ENCODE measurements at regions not wholly inside any gene's neighbourhood (a gene's known extent, or its start where the extent isn't known, plus 50 kb on each side); places are given as distances from the start of the nearest gene placed in this dataset.
"Not testable (repeated sequence)": the region's sequence is repeated elsewhere in the genome, so short reads cannot be mapped to it uniquely, and the experiment has no call there.

GRCh38 chr14:44385296-44385695 is 121.8 kb downstream of the FSCB start:
- DNase-seq, result not testable (repeated sequence)

DNA sequence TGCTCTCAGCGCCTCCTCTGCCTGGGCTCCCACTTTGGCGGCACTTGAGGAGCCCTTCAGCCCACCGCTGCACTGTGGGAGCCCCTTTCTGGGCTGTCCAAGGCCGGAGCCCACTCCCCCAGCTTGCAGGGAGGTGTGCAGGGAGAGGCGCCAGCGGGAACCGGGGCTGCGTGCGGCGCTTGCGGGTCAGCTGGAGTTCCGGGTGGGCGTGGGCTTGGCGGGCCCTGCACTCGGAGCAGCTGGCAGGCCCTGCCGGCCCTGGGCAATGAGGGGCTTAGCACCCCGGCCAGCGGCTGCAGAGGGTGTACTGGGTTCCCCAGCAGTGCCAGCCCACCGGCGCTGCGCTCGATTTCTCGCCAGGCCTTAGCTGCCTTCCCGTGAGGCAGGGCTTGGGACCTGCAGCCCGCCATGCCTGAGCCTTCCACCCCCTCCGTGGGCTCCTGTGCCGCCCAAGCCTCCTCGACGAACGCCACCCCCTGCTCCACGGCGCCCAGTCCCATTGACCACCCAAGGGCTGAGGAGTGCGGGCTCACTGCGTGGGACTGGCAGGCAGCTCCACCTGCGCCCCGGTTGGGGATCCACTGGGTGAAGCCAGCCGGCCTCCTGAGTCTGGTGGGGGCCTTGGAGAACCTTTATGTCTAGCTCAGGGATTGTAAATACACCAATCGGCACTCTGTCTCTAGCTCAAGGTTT is 122.3 kb downstream of the FSCB start:
- not testable (repeated sequence) for DNase-seq

DNA sequence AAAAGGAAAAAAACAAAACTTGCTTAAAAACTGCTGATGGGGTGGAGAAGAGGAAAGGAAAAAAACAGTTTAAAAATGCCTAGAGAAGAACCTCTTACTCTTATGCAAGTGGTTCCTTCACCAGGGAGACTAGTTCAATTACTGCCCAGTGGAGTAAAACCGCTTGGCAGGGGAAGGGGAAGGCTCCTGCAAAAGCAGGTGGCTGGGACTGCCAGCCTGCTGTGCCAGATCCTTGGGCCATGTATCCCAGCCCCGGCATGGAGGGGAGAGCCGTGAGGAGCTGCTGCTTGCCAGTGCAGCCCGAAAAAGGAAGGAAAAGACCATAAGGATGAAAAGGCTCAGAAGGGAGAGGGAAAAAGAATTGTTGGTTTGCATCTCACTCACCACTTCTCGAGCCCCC is 123.0 kb downstream of the FSCB start:
- no peak for DNase-seq

DNA sequence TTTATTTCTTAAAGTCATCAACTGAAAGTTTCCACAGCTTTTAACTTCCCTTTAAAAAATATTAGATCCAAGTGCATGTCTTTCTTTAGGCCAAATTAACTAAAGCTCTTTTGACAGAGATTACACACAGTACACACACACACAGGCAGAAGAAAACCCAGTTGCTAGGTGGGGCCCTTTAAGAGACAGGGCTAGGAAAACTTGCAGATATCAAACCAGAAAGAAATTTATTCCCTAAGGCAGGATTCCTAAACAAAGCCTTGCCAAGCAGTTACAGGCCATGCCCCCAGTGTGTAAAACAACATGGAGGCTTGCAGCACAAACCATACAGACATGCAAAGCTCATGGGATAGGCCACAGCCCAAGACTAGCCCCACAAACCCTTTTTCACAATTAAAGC is 123.4 kb downstream of the FSCB start:
- no peak for DNase-seq

GRCh38 chr14:44379292-44379977 is 127.6 kb downstream of the FSCB start:
- no peak for DNase-seq

GRCh38 chr14:44374906-44375305 is 132.2 kb downstream of the FSCB start:
- no peak for DNase-seq

GRCh38 chr14:44372807-44373489 is 134.1 kb downstream of the FSCB start:
- DNase-seq, result no peak

GRCh38 chr14:44372231-44372630 is 134.9 kb downstream of the FSCB start:
- no peak for DNase-seq

GRCh38 chr14:44370727-44371126 is 136.4 kb downstream of the FSCB start:
- DNase-seq, result no peak

- DNase-seq, result no peak
Measured at GRCh38 chr14:44369401-44370123, 137.5 kb downstream of the FSCB start.

DNA sequence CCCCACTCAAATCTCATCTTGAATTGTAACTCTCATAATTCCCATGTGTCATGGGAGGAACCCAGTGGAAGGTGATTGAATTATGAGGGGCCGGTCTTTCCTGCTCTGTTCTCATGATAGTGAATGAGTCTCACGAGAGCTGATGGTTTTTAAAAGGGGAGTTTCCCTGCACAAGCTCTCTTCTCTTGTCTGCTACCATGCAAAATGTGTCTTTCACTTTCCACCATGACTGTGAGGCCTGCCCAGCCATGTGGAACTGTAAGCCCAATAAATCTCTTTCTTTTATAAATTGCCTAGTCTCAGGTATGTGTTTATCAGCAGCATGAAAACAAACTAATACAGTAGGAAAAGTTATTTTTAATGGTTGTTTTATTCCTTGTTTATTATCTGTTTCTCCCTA is 146.0 kb downstream of the FSCB start:
- no peak for DNase-seq

GRCh38 chr14:44353805-44354204 is 153.3 kb downstream of the FSCB start:
- DNase-seq, result no peak

DNA sequence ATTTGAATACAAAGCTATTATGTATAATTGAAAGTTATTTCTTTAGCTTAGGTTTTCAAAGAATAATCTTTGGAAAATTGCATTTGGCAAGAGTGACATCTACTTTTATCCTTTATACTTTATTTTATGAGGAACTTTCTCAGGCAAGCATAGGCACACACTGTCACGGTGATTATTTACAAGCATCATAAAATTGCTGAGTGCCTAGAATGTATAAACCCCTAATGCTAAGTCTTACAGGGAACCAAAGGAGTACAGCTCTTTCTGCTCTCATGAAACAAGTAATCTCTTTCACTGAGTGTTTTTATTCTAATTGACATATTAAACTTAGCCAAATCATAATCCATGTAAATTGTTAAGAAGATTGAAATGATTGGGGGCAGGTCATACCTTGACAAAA is 154.9 kb downstream of the FSCB start:
- DNase-seq, result no peak

- no peak for DNase-seq
Measured at GRCh38 chr14:44347316-44347715, 159.8 kb downstream of the FSCB start.

- no peak for DNase-seq
Measured at GRCh38 chr14:44341116-44341515, 166.0 kb downstream of the FSCB start.

- DNase-seq, result no peak
Measured at GRCh38 chr14:44339862-44340261, 167.2 kb downstream of the FSCB start.

DNA sequence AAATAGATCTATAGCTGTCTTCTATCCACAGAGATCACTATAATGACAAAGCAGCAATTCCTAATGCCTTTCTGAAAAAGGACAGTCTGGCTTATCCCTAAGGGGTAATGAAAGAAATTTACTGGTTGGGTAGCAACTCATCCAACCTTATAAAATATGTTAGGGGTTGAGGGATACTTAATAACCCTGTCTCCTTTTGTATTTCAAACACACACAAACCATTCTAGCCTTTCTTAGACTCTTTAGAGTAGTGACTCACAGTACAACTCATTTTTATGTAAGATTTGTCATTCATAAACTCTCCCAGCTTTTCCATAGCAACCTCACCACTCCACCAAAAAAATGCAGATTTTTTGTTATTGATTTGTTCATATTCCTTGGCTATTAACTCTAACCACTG is 167.9 kb downstream of the FSCB start:
- DNase-seq, result no peak

DNA sequence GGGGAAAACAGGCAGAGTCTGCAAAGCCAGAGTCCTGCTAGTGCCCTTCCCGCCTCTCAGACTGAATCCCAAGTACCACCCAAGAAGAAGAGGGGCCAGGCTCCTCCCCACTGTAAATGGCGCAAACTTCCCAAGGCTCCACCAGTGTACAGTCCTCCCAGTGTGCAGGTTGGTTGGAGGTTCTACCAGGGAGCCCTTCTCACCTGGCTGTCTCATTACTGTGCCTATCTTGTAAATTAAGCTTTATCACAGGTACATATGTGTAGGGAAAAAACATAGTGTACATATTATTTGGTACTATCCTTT is 189.7 kb downstream of the FSCB start:
- no peak for DNase-seq

DNA sequence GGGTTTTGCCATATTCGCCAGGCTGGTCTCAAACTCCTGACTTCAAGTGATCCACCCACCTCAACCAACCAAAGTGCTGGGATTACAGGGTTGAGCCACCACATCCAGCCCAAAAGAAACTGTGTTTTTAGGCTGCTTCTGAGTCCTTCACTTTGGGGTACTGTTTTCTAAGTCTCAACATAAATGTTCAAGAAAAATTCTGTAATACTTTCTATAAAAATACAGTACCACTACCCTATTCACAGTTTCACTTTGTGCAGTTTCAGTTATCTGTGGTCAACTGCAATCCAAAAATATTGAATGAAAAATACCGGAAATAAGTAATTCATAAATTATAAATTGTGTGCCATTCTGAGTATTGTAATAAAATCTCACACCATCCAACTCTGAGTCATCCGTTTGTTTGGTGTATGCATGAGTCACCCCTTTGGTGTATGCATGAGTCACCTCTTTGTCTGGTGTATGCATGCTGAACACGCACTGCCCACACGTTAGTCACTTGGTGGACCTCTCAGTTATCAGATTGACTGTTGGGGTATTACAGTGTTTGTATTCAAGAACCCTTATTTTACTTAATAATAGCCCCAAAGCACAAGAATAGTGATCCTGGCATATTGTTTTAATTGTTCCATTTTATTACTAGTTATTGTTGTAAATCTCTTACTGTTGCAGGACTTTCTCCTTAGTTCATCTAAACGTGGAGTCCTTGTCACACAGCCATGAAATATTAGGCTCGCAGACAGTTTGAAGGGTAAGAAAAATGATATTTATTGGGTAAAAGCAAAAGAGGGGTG is 190.2 kb downstream of the FSCB start:
- DNase-seq, result no peak

DNA sequence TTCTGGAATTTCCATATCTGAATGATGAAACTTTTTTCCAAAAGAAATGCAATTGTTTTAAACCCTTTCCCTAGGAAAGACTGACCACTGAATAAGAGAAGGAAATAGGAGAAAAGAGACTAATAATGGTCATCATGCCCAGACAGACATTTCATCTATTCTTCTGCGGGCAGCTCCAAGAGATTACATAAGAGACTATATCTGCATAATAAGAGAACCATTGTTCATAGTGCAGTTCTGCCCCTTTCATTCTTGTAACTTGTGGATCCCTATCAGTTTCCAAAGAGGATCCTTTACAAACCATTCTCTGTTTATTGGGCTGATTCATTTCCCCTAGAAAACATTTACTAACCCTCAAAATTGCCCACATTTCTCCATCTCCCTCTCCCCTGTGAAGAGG is 197.8 kb downstream of the FSCB start:
- DNase-seq, result no peak

DNA sequence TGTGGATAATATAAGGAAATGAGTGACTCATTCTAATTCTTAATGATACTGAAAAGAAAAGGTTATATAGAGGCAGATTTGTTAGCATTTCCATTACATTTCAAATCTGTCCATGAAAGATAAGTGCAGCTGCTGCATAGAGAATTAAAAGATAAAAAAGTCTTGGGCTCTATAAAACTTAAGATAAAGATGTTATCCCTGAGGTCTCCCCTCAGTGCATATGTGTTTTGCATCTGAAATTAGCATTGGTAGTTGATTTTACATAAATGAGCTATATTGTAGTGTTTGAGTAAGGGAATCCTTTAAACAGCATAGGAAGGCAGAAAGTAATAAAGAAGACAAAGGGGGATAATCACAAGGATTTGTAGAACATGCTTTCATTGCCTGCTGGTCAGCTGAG is 206.2 kb downstream of the FSCB start:
- DNase-seq, result no peak

- DNase-seq, result no peak
Measured at GRCh38 chr14:44297437-44297836, 209.6 kb downstream of the FSCB start.

GRCh38 chr14:44291366-44291915 is 215.6 kb downstream of the FSCB start:
- no peak for DNase-seq
